ENCODE measurements at regions not wholly inside any gene's neighbourhood (a gene's known extent, or its start where the extent isn't known, plus 50 kb on each side); places are given as distances from the start of the nearest gene placed in this dataset.

DNA sequence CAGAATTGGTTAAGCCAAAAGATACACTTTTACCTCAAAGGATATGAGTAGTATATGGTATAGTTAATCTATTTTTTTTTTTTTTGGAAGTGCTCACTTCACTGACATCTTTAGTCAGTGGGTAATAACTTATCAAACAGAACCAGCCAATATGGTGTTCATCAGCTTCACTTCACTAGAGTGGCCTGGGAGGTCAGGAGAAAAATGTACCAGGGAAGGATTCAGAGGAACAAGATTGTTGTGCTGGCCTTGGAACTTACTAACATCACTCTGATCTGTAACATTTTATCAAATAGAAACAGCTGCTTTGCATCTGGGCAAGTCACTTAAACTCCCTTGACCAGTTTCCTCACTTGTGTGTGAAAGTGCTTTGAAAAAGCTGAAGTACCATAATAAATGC is 962.7 kb downstream of the BCL11A start:
- TF ChIP-seq POLR2A (IDR thresholded peaks at IDR 0.05; ENCODE audit: low read length) (no peak), GATA1 (IDR thresholded peaks at IDR 0.05; ENCODE audit: low read depth, low read length) (no peak)
